Upper lobe of right lung (tissue), 1 donor: ENCODE measurements at regions not wholly inside any gene's neighbourhood (a gene's known extent, or its start where the extent isn't known, plus 50 kb on each side); places are given as distances from the start of the nearest gene placed in this dataset.

Experiments
- ATAC-seq: fragments of 200-7000 bp; cut with Tn5 transposase; one replicate; pipeline ENCODE4 v1.9.1; 2020; ENCODE audit warnings: mild to moderate bottlenecking, moderate library complexity
- DNase-seq: peaks from one replicate; pipeline ENCODE4 v3.0.0-alpha.2; 2020
- H3K27ac ChIP-seq: fragments of 200-600 bp; one replicate; pipeline ENCODE4 v1.8.0; 2022
- H3K27me3 ChIP-seq: fragments of 200-600 bp; one replicate; pipeline ENCODE4 v1.8.0; 2022; ENCODE audit warnings: mild to moderate bottlenecking
- H3K36me3 ChIP-seq: fragments of 200-600 bp; one replicate; pipeline ENCODE4 v1.8.0; 2022
- H3K4me1 ChIP-seq: fragments of 200-600 bp; one replicate; pipeline ENCODE4 v1.8.0; 2022
- H3K4me3 ChIP-seq: fragments of 200-600 bp; one replicate; pipeline ENCODE4 v1.8.0; 2022; ENCODE audit warnings: mild to moderate bottlenecking
- H3K9me3 ChIP-seq: fragments of 200-600 bp; one replicate; pipeline ENCODE4 v1.8.0; 2022
- intact Hi-C: fragments of 100-400 bp; cut with DNase I; formaldehyde crosslinking; loops from one replicate; pipeline ENCODE4 v1.11.0; 2022
- TF ChIP-seq, protein P1 (sequence below): fragments of 200-600 bp; IDR thresholded peaks from one replicate; pipeline ENCODE4 v1.8.0; 2022; ENCODE audit warnings: antibody characterized with exemption
- donor health status: DM: no; HTN: yes; CAD: no; lungs with severe emphysema.

GRCh38 chr3:177820683-177821316 lies 623.5 kb upstream of the TBL1XR1 start:
- no peaks in the 10 kb centered on the region for H3K36me3 ChIP-seq
- intact Hi-C loops = no loop called here
- no peaks in the 10 kb centered on the region for H3K9me3 ChIP-seq
- TF ChIP-seq, protein P1, sequence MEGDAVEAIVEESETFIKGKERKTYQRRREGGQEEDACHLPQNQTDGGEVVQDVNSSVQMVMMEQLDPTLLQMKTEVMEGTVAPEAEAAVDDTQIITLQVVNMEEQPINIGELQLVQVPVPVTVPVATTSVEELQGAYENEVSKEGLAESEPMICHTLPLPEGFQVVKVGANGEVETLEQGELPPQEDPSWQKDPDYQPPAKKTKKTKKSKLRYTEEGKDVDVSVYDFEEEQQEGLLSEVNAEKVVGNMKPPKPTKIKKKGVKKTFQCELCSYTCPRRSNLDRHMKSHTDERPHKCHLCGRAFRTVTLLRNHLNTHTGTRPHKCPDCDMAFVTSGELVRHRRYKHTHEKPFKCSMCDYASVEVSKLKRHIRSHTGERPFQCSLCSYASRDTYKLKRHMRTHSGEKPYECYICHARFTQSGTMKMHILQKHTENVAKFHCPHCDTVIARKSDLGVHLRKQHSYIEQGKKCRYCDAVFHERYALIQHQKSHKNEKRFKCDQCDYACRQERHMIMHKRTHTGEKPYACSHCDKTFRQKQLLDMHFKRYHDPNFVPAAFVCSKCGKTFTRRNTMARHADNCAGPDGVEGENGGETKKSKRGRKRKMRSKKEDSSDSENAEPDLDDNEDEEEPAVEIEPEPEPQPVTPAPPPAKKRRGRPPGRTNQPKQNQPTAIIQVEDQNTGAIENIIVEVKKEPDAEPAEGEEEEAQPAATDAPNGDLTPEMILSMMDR = no peak
- no peaks in the 10 kb centered on the region for H3K27me3 ChIP-seq
- no peak overlapping the region for H3K27ac ChIP-seq
- H3K4me3 ChIP-seq = no peak overlapping the region
- ATAC-seq (no peak), DNase-seq (no peak)
- H3K4me1 ChIP-seq = peaks cover 15% of the 10 kb centered on the region

GRCh38 chr3:177822681-177823096 lies 625.4 kb upstream of the TBL1XR1 start:
- Histone ChIP-seq H3K9me3 (no peaks in the 10 kb centered on the region), H3K27ac (no peak overlapping the region), H3K4me3 (no peak overlapping the region), H3K4me1 (peaks cover 15% of the 10 kb centered on the region), H3K27me3 (no peaks in the 10 kb centered on the region), H3K36me3 (no peaks in the 10 kb centered on the region)
- DNase-seq (no peak), ATAC-seq (no peak)
- intact Hi-C loops = no loop called here
- TF ChIP-seq, protein P1 = no peak

- peaks cover 15% of the 10 kb centered on the region for H3K4me1 ChIP-seq
- intact Hi-C loops = no loop called here
- peak overlapping the region; percentile 24 for H3K27ac ChIP-seq
These were observed 626.5 kb upstream of the TBL1XR1 start for GRCh38 chr3:177823701-177824189.

GRCh38 chr3:177824190-177824786 lies 627.0 kb upstream of the TBL1XR1 start:
- peak; percentile 93 for ATAC-seq
- Histone ChIP-seq H3K27me3 (no peaks in the 10 kb centered on the region), H3K4me1 (peaks cover 15% of the 10 kb centered on the region), H3K36me3 (no peaks in the 10 kb centered on the region), H3K27ac (peak overlapping the region; percentile 24), H3K4me3 (no peak overlapping the region), H3K9me3 (no peaks in the 10 kb centered on the region)
- DNase-seq = peak; percentile 77
- intact Hi-C loops = no loop called here
- TF ChIP-seq, protein P1 = no peak

More at GRCh38 chr3:177823701-177824189, 626.5 kb upstream of the TBL1XR1 start:
- Histone ChIP-seq H3K4me3 (no peak overlapping the region), H3K9me3 (no peaks in the 10 kb centered on the region), H3K36me3 (no peaks in the 10 kb centered on the region), H3K27me3 (no peaks in the 10 kb centered on the region)
- TF ChIP-seq, protein P1 = no peak
- ATAC-seq = peak; percentile 9
- no peak for DNase-seq

- no peak for ATAC-seq
- H3K27ac ChIP-seq = peak overlapping the region; percentile 12
- intact Hi-C loops = no loop called here
These were observed 627.6 kb upstream of the TBL1XR1 start for GRCh38 chr3:177824841-177825240.

More at GRCh38 chr3:177824841-177825240, 627.6 kb upstream of the TBL1XR1 start:
- no peak overlapping the region for H3K4me3 ChIP-seq
- no peak for DNase-seq
- TF ChIP-seq, protein P1 = no peak
- H3K9me3 ChIP-seq = no peaks in the 10 kb centered on the region
- H3K4me1 ChIP-seq = peaks cover 17% of the 10 kb centered on the region
- H3K36me3 ChIP-seq = no peaks in the 10 kb centered on the region
- H3K27me3 ChIP-seq = no peaks in the 10 kb centered on the region
